GM18868 (cell line): ENCODE measurements at regions not wholly inside any gene's neighbourhood (a gene's known extent, or its start where the extent isn't known, plus 50 kb on each side); places are given as distances from the start of the nearest gene placed in this dataset.
"Not testable (repeated sequence)": the region's sequence is repeated elsewhere in the genome, so short reads cannot be mapped to it uniquely, and the experiment has no call there.

Experiments
- ATAC-seq: cut with Tn5 transposase; IDR thresholded peaks from one replicate; pipeline ENCODE4 v1.9.1; 2021; ENCODE audit warnings: mild to moderate bottlenecking, moderate library complexity; ENCODE audit not compliant: unreplicated experiment

- no peak for ATAC-seq
Measured at GRCh38 chr7:130942211-130942964, 208.4 kb upstream of the KLF14 start.

GRCh38 chr7:130943336-130943901 lies 209.4 kb upstream of the KLF14 start:
- peak; percentile 32 for ATAC-seq

GRCh38 chr7:130943981-130944380 lies 210.0 kb upstream of the KLF14 start:
- no peak for ATAC-seq

- ATAC-seq, result peak; percentile 4
Measured at GRCh38 chr7:130944997-130945396, 211.0 kb upstream of the KLF14 start.

- ATAC-seq, result peak; percentile 54
Measured at GRCh38 chr7:130945411-130945811, 211.4 kb upstream of the KLF14 start.

- ATAC-seq, result no peak
Measured at GRCh38 chr7:130946114-130946513, 212.1 kb upstream of the KLF14 start.

GRCh38 chr7:130947792-130948580 lies 214.0 kb upstream of the KLF14 start:
- no peak for ATAC-seq

GRCh38 chr7:130948822-130949221 lies 214.8 kb upstream of the KLF14 start:
- ATAC-seq, result no peak

- ATAC-seq, result no peak
Measured at GRCh38 chr7:130949550-130949949, 215.5 kb upstream of the KLF14 start.

GRCh38 chr7:130950054-130950453 lies 216.0 kb upstream of the KLF14 start:
- ATAC-seq, result no peak

GRCh38 chr7:130950741-130951140 lies 216.7 kb upstream of the KLF14 start:
- no peak for ATAC-seq

GRCh38 chr7:130951303-130951975 lies 217.4 kb upstream of the KLF14 start:
- ATAC-seq, result no peak

GRCh38 chr7:130951976-130952876 lies 218.2 kb upstream of the KLF14 start:
- ATAC-seq, result no peak

GRCh38 chr7:130953196-130953595 lies 219.2 kb upstream of the KLF14 start:
- ATAC-seq, result no peak

GRCh38 chr7:130954918-130955564 lies 221.0 kb upstream of the KLF14 start:
- no peak for ATAC-seq

- no peak for ATAC-seq
Measured at GRCh38 chr7:130955565-130955919, 221.5 kb upstream of the KLF14 start.

- no peak for ATAC-seq
Measured at GRCh38 chr7:130956417-130957136, 222.6 kb upstream of the KLF14 start.

GRCh38 chr7:130957137-130957513 lies 223.1 kb upstream of the KLF14 start:
- no peak for ATAC-seq

- not testable (repeated sequence) for ATAC-seq
Measured at GRCh38 chr7:130957722-130958435, 223.9 kb upstream of the KLF14 start.
